HG03135 (cell line): ENCODE measurements at regions not wholly inside any gene's neighbourhood (a gene's known extent, or its start where the extent isn't known, plus 50 kb on each side); places are given as distances from the start of the nearest gene placed in this dataset.
"Not testable (repeated sequence)": the region's sequence is repeated elsewhere in the genome, so short reads cannot be mapped to it uniquely, and the experiment has no call there.

Source experiments
- ATAC-seq: cut with Tn5 transposase; IDR thresholded peaks from one replicate; pipeline ENCODE4 v1.9.1; 2021; ENCODE audit warnings: mild to moderate bottlenecking, moderate library complexity; ENCODE audit not compliant: unreplicated experiment

GRCh38 chr12:4193821-4194220 is 79.7 kb upstream of the CCND2 start:
- ATAC-seq: no peak

- ATAC-seq: no peak
Measured at GRCh38 chr12:4191642-4192041, 81.9 kb upstream of the CCND2 start.

- ATAC-seq: no peak
Measured at GRCh38 chr12:4191149-4191548, 82.4 kb upstream of the CCND2 start.

- ATAC-seq: no peak
Measured at GRCh38 chr12:4190366-4191063, 83.0 kb upstream of the CCND2 start.

- no peak for ATAC-seq
Measured at GRCh38 chr12:4189721-4190120, 83.8 kb upstream of the CCND2 start.

GRCh38 chr12:4187916-4188315 is 85.6 kb upstream of the CCND2 start:
- no peak for ATAC-seq

DNA sequence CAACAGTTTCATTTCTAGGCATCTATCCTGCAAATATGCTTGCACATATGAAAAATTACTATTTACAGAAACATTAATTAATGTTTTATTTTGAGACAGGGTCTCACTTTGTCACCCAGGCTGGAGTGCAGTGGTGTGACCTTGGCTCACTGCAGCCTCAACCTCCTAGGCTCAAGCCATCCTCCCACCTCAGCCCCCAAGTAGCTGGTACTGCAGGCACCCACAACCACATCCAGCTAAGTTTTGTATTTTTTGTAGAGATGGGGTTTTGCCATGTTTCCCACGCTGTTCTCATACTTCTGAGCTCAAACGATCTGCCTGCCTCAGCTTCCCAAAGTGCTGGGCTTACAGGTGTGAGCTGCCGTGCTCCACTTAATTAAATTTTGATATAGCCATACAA is 86.2 kb upstream of the CCND2 start:
- ATAC-seq: not testable (repeated sequence)

GRCh38 chr12:4178424-4179170 is 95.0 kb upstream of the CCND2 start:
- no peak for ATAC-seq

- no peak for ATAC-seq
Measured at GRCh38 chr12:4177262-4177661, 96.3 kb upstream of the CCND2 start.

DNA sequence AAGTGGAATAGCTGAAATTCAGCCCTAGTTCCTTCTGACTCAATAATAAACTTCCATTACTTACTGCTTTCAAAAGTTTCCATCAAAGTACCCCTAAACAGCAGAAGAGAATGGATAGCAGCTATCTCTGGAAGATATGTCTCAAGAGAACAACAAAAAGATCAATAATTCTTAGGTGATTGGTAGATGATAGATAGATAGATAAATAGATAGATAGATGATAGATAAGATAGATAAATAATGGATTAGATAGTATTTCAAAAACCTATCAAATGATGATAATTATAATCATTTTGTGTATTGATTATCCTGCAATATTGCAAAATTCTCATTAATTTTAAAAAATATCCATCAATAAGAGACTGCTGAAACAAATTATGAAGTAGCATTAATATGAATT is 97.4 kb upstream of the CCND2 start:
- no peak for ATAC-seq

- ATAC-seq: no peak
Measured at GRCh38 chr12:4174417-4174816, 99.1 kb upstream of the CCND2 start.

DNA sequence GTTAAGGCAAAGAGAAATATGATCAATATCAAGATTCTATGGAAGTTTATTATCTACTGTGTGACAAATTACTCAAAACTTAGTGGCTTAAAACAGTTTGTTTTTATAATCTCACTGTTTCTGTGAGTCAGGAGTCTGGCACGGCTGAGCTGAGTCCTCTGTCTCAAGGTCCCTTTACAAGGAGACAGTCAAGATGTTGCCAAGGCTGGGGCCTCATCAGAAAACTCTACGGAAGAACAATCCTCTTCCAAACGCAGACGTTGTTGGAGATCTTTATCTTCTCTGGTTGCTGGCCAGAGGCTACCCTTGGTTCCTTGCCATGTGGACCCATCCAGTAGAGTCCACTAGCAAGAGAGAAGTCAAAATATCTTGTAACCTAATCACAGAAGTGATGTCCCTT is 100.6 kb upstream of the CCND2 start:
- ATAC-seq: no peak

GRCh38 chr12:4171742-4172141 is 101.8 kb upstream of the CCND2 start:
- no peak for ATAC-seq

- no peak for ATAC-seq
Measured at GRCh38 chr12:4169959-4170358, 103.6 kb upstream of the CCND2 start.

GRCh38 chr12:4169531-4169930 is 104.0 kb upstream of the CCND2 start:
- no peak for ATAC-seq

DNA sequence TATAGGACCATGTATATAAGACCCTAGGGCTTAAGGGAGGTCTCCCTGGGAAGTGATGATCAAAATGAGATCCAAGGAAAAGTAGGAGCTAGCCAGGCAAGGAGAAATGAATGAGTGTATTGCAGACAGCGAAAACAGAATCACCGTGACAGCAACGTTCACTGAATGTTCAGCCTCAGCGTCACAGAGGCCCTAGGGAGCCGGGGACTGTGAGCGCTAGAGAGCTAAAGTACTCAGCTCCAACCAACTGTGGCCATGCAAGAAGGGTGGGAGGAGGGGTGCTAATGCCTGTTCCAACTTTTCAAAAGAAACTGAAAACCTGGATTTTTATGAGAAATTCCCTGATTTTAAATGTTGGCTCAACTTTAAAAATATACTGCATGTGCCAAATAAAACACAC is 105.5 kb upstream of the CCND2 start:
- no peak for ATAC-seq

GRCh38 chr12:4164559-4165558 is 108.7 kb upstream of the CCND2 start:
- ATAC-seq: no peak

GRCh38 chr12:4164188-4164558 is 109.4 kb upstream of the CCND2 start:
- no peak for ATAC-seq

DNA sequence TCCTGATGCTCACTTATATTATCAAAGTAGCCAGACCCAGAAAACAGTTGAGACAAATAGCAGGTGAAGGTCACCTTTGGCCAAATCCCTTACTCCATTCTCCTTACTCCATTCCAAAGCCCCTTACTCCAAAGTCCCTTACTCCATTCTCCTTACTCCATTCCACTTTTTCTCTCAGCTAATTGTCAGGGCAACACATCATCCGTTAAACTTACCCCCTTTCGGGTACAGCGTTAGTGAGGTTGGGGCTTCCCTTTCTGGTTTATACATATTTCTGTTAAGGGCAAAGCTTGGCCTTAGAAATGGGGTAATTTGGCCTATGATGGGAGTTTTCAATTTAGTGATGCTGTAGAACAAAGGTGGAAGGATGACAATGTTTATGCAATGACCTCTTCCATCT is 111.8 kb upstream of the CCND2 start:
- ATAC-seq: no peak

- ATAC-seq: no peak
Measured at GRCh38 chr12:4160314-4161040, 113.1 kb upstream of the CCND2 start.

- ATAC-seq: no peak
Measured at GRCh38 chr12:4159851-4160250, 113.7 kb upstream of the CCND2 start.
